ENCODE measurements at regions not wholly inside any gene's neighbourhood (a gene's known extent, or its start where the extent isn't known, plus 50 kb on each side); places are given as distances from the start of the nearest gene placed in this dataset.
"Not testable (repeated sequence)": the region's sequence is repeated elsewhere in the genome, so short reads cannot be mapped to it uniquely, and the experiment has no call there.

GRCh38 chr13:68736961-68737360, 1370.7 kb upstream of the ATXN8OS start:
- no peak for DNase-seq

- no peak for DNase-seq
Measured at GRCh38 chr13:68727798-68728197, 1379.8 kb upstream of the ATXN8OS start.

GRCh38 chr13:68727165-68727564, 1380.5 kb upstream of the ATXN8OS start:
- no peak for DNase-seq

GRCh38 chr13:68719815-68720214, 1387.8 kb upstream of the ATXN8OS start:
- DNase-seq = no peak

- no peak for DNase-seq
Measured at GRCh38 chr13:68715651-68716050, 1392.0 kb upstream of the ATXN8OS start.

GRCh38 chr13:68714292-68714691, 1393.3 kb upstream of the ATXN8OS start:
- no peak for DNase-seq

GRCh38 chr13:68713394-68713793, 1394.2 kb upstream of the ATXN8OS start:
- DNase-seq = no peak

GRCh38 chr13:68708336-68708908, 1399.2 kb upstream of the ATXN8OS start:
- DNase-seq = no peak

- not testable (repeated sequence) for DNase-seq
Measured at GRCh38 chr13:68706044-68706443, 1401.6 kb upstream of the ATXN8OS start.

GRCh38 chr13:68697551-68697950, 1410.1 kb upstream of the ATXN8OS start:
- DNase-seq = no peak

GRCh38 chr13:68696907-68697306, 1410.7 kb upstream of the ATXN8OS start:
- no peak for DNase-seq

GRCh38 chr13:68692049-68692448, 1415.6 kb upstream of the ATXN8OS start:
- DNase-seq = no peak

GRCh38 chr13:68690567-68690966, 1417.1 kb upstream of the ATXN8OS start:
- no peak for DNase-seq

- DNase-seq = no peak
Measured at GRCh38 chr13:68676513-68677115, 1431.0 kb upstream of the ATXN8OS start.

GRCh38 chr13:68675209-68675608, 1432.4 kb upstream of the ATXN8OS start:
- DNase-seq = no peak

- no peak for DNase-seq
Measured at GRCh38 chr13:68667863-68668262, 1437.7 kb upstream of the PCDH9 start.

- DNase-seq = no peak
Measured at GRCh38 chr13:68666774-68667397, 1436.8 kb upstream of the PCDH9 start.

GRCh38 chr13:68645814-68646213, 1415.7 kb upstream of the PCDH9 start:
- DNase-seq = no peak

- DNase-seq = no peak
Measured at GRCh38 chr13:68644611-68645010, 1414.5 kb upstream of the PCDH9 start.

GRCh38 chr13:68636784-68637183, 1406.6 kb upstream of the PCDH9 start:
- DNase-seq = no peak

- no peak for DNase-seq
Measured at GRCh38 chr13:68628994-68629393, 1398.9 kb upstream of the PCDH9 start.

- no peak for DNase-seq
Measured at GRCh38 chr13:68627379-68627778, 1397.2 kb upstream of the PCDH9 start.

- no peak for DNase-seq
Measured at GRCh38 chr13:68616600-68617222, 1386.6 kb upstream of the PCDH9 start.

- no peak for DNase-seq
Measured at GRCh38 chr13:68609661-68610060, 1379.5 kb upstream of the PCDH9 start.

Data from CD4-positive, alpha-beta T cell treated with Interferon alpha-2 for 1 hour (primary cell).